Smooth muscle cell (in vitro differentiated cells): ENCODE measurements at regions not wholly inside any gene's neighbourhood (a gene's known extent, or its start where the extent isn't known, plus 50 kb on each side); places are given as distances from the start of the nearest gene placed in this dataset.
"Not testable (repeated sequence)": the region's sequence is repeated elsewhere in the genome, so short reads cannot be mapped to it uniquely, and the experiment has no call there.

Experiments
- DNase-seq: peaks from one replicate; lab custom pipeline; 2025; ENCODE audit not compliant: unreplicated experiment; lab: John Stamatoyannopoulos, UW
- H2AFZ ChIP-seq: fragments of 200-600 bp; sonication (generic); 2 replicates; pipeline ENCODE4 v1.6.0; 2016; ENCODE audit warnings: antibody characterized with exemption, low read depth, mild to moderate bottlenecking
- H3F3A ChIP-seq: fragments of 200-600 bp; sonication (generic); 2 replicates; pipeline ENCODE4 v1.6.0; 2017; ENCODE audit warnings: antibody characterized with exemption, low read depth
- H3K27ac ChIP-seq: fragments of 200-600 bp; sonication (generic); 2 replicates; pipeline ENCODE4 v1.5.1; 2016; ENCODE audit warnings: low read depth, mild to moderate bottlenecking
- H3K27me3 ChIP-seq: fragments of 200-600 bp; sonication (generic); 2 replicates; pipeline ENCODE4 v1.6.1; 2016; ENCODE audit warnings: low read depth, mild to moderate bottlenecking
- H3K36me3 ChIP-seq: fragments of 200-600 bp; sonication (generic); 2 replicates; pipeline ENCODE4 v1.5.1; 2016; ENCODE audit warnings: low read depth
- H3K4me1 ChIP-seq: fragments of 200-600 bp; sonication (generic); 2 replicates; pipeline ENCODE4 v1.5.1; 2016; ENCODE audit warnings: low read depth
- H3K4me2 ChIP-seq: fragments of 200-600 bp; sonication (generic); 2 replicates; pipeline ENCODE4 v1.6.0; 2016; ENCODE audit warnings: mild to moderate bottlenecking
- H3K4me3 ChIP-seq: fragments of 200-600 bp; sonication (generic); 2 replicates; pipeline ENCODE4 v1.5.1; 2016; ENCODE audit warnings: mild to moderate bottlenecking
- H3K79me2 ChIP-seq: fragments of 200-600 bp; sonication (generic); 2 replicates; pipeline ENCODE4 v1.6.0; 2016; ENCODE audit warnings: low read depth, mild to moderate bottlenecking
- H3K9ac ChIP-seq: fragments of 200-600 bp; sonication (generic); 2 replicates; pipeline ENCODE4 v1.6.0; 2016; ENCODE audit warnings: low read depth
- H3K9me3 ChIP-seq: fragments of 200-600 bp; sonication (generic); replicated peaks from 2 replicates; pipeline ENCODE4 v1.5.1; 2016; ENCODE audit warnings: low read depth
- H4K20me1 ChIP-seq: fragments of 200-600 bp; sonication (generic); 2 replicates; pipeline ENCODE4 v1.6.0; 2016; ENCODE audit warnings: low read depth
- CTCF ChIP-seq: fragments of 200-600 bp; sonication (generic); IDR thresholded peaks from 2 replicates; pipeline ENCODE4 v1.5.1; 2017; ENCODE audit warnings: borderline replicate concordance, mild to moderate bottlenecking, antibody characterized with exemption; ENCODE audit not compliant: insufficient read depth, poor library complexity, severe bottlenecking
- WGBS: methylation state at CpG from one replicate; pipeline ENCODE4 v1.1.7; 2016; ENCODE audit warnings: low lambda C conversion rate; 5-methylcytosine and 5-hydroxymethylcytosine counted together

GRCh38 chr11:91489989-91490388 is 734.6 kb upstream of the FAT3 start:
- no peak for TF ChIP-seq CTCF
- H3K4me2 ChIP-seq, result no peak overlapping the region
- no peaks in the 10 kb centered on the region for H3K9me3 ChIP-seq
- H3K9ac ChIP-seq, result no peak overlapping the region
- no peak overlapping the region for H3K27ac ChIP-seq
- no peak overlapping the region for H3K4me3 ChIP-seq
- no peak for DNase-seq
- H3K79me2 ChIP-seq, result no peaks in the 10 kb centered on the region
- 48% methylated on average over 5 of the region's 5 CpGs for WGBS
- H4K20me1 ChIP-seq, result no peaks in the 10 kb centered on the region
- H3F3A ChIP-seq, result no peaks in the 10 kb centered on the region
- no peaks in the 10 kb centered on the region for H3K36me3 ChIP-seq
- H3K27me3 ChIP-seq, result no peaks in the 10 kb centered on the region
- H3K4me1 ChIP-seq, result peaks cover 3% of the 10 kb centered on the region
- H2AFZ ChIP-seq, result no peak overlapping the region

- not testable (repeated sequence) for H3K79me2 ChIP-seq, H2AFZ ChIP-seq, H3K9me3 ChIP-seq, H4K20me1 ChIP-seq, H3K4me1 ChIP-seq, H3K36me3 ChIP-seq, H3K9ac ChIP-seq, H3K4me3 ChIP-seq, H3K4me2 ChIP-seq, H3F3A ChIP-seq, H3K27me3 ChIP-seq, DNase-seq, H3K27ac ChIP-seq
- WGBS, result 47% methylated on average over 1 of the region's 1 CpG
These were observed 740.7 kb upstream of the FAT3 start for GRCh38 chr11:91483956-91484355.

- not testable (repeated sequence) for H2AFZ ChIP-seq, H3K4me1 ChIP-seq, H3K9ac ChIP-seq, H3F3A ChIP-seq, H3K27me3 ChIP-seq, H3K4me2 ChIP-seq, H4K20me1 ChIP-seq, H3K9me3 ChIP-seq, H3K4me3 ChIP-seq, H3K27ac ChIP-seq, DNase-seq, H3K79me2 ChIP-seq, H3K36me3 ChIP-seq
- 96% methylated on average over 2 of the region's 2 CpGs for WGBS
These were observed 742.7 kb upstream of the FAT3 start for GRCh38 chr11:91481875-91482274.

- no peaks in the 10 kb centered on the region for H3K27me3 ChIP-seq
- no peaks in the 10 kb centered on the region for H3K9me3 ChIP-seq
- H3K79me2 ChIP-seq, result no peaks in the 10 kb centered on the region
- no peaks in the 10 kb centered on the region for H4K20me1 ChIP-seq
- no peak overlapping the region for H3K9ac ChIP-seq
- H3K4me3 ChIP-seq, result no peak overlapping the region
- H3K36me3 ChIP-seq, result no peaks in the 10 kb centered on the region
- H2AFZ ChIP-seq, result no peak overlapping the region
- 75% methylated on average over 3 of the region's 3 CpGs for WGBS
- TF ChIP-seq CTCF, result no peak
- H3K4me1 ChIP-seq, result no peaks in the 10 kb centered on the region
- no peak overlapping the region for H3K4me2 ChIP-seq
- no peaks in the 10 kb centered on the region for H3F3A ChIP-seq
- DNase-seq, result no peak
- no peak overlapping the region for H3K27ac ChIP-seq
These were observed 754.0 kb upstream of the FAT3 start for GRCh38 chr11:91470656-91471055.

GRCh38 chr11:91459840-91460239 is 764.8 kb upstream of the FAT3 start:
- Histone ChIP-seq H4K20me1 (no peaks in the 10 kb centered on the region), H3K27me3 (no peaks in the 10 kb centered on the region), H3K27ac (no peak overlapping the region), H3K4me3 (no peak overlapping the region), H3K4me1 (no peaks in the 10 kb centered on the region), H3K79me2 (no peaks in the 10 kb centered on the region), H2AFZ (no peak overlapping the region), H3K4me2 (no peak overlapping the region), H3F3A (no peaks in the 10 kb centered on the region), H3K36me3 (no peaks in the 10 kb centered on the region), H3K9me3 (no peaks in the 10 kb centered on the region), H3K9ac (no peak overlapping the region)
- WGBS, result 71% methylated on average over 1 of the region's 1 CpG
- DNase-seq, result no peak
- TF ChIP-seq CTCF, result no peak
